SK-N-DZ (cell line): ENCODE measurements at regions not wholly inside any gene's neighbourhood (a gene's known extent, or its start where the extent isn't known, plus 50 kb on each side); places are given as distances from the start of the nearest gene placed in this dataset.

ENCODE experiments used
- DNase-seq: peaks from one replicate; pipeline ENCODE4 v3.0.0-alpha.2; 2015; ENCODE audit warnings: low spot score
- small RNA-seq, 2 experiments: library from RNA; depleted of rRNA; stranded (forward); fragments of <200 nt; gene quantifications; one replicate each; pipeline ENCODE3, GENCODE V24; 2014

- DNase-seq: peak; percentile 75
Observed at GRCh38 chr16:85553436-85554113, 59.5 kb upstream of the GSE1 start.

- peak; percentile 88 for DNase-seq
Observed at GRCh38 chr16:85554114-85554888, 58.8 kb upstream of the GSE1 start.

- peak; percentile 66 for DNase-seq
Observed at GRCh38 chr16:85554889-85555718, 58.0 kb upstream of the GSE1 start.

- DNase-seq: no peak
Observed at GRCh38 chr16:85555719-85556455, 57.2 kb upstream of the GSE1 start.

GRCh38 chr16:85556456-85557082, 56.6 kb upstream of the GSE1 start:
- no peak for DNase-seq

GRCh38 chr16:85557083-85557970, 55.8 kb upstream of the GSE1 start:
- no peak for DNase-seq

GRCh38 chr16:85557971-85558657, 55.0 kb upstream of the GSE1 start:
- DNase-seq: no peak

GRCh38 chr16:85560932-85561247, 52.2 kb upstream of the GSE1 start:
- no peak for DNase-seq

- no peak for DNase-seq
Observed at GRCh38 chr16:85561248-85562092, 51.7 kb upstream of the GSE1 start.

- no peak for DNase-seq
Observed at GRCh38 chr16:85562093-85562786, 50.9 kb upstream of the GSE1 start.

GRCh38 chr16:85563034-85563433, 50.1 kb upstream of the GSE1 start:
- no peak for DNase-seq

Small RNA genes in the stretch of these regions (small RNA-seq; reads per million reads assigned to genes)
- gene COX6CP16 (0 reads per million in 2 experiments), gene MIR5093 (0 reads per million in 2 experiments)
